Common myeloid progenitor, CD34-positive (primary cell): ENCODE measurements at regions not wholly inside any gene's neighbourhood (a gene's known extent, or its start where the extent isn't known, plus 50 kb on each side); places are given as distances from the start of the nearest gene placed in this dataset.

Experiments used
- CTCF ChIA-PET: fragments of 350-600 bp; sonication (Branson Sonifier 250); formaldehyde crosslinking; loops from one replicate; lab custom pipeline; 2021; ENCODE audit warnings: antibody characterized with exemption; lab: Charles Lee
- POLR2A ChIA-PET: fragments of 350-600 bp; sonication (Branson Sonifier 250); formaldehyde crosslinking; loops from one replicate; lab custom pipeline; 2021; ENCODE audit warnings: antibody characterized with exemption; lab: Charles Lee
- DNase-seq, 3 donors: peaks; one replicate each; pipeline versions ENCODE4 v3.0.0 to v3.0.0-alpha.2; 2013
- H3K27ac ChIP-seq, 2 experiments: 1 replicate in 1 of 2; 2 replicates in 1 of 2; pipeline ENCODE4 v1.7.0; 2013; ENCODE audit warnings: inconsistent platforms in 2 of 2, low read length in 2 of 2, mild to moderate bottlenecking in 2 of 2, low read depth in 1 of 2, moderate library complexity in 1 of 2; ENCODE audit not compliant: severe bottlenecking in 2 of 2, insufficient read depth in 1 of 2, poor library complexity in 1 of 2
- H3K27me3 ChIP-seq, 5 experiments: replicated peaks in 2 of 5; 1 replicate in 3 of 5; 2 replicates in 2 of 5; pipeline versions ENCODE4 v1.6.1 to v1.7.0; 2013; ENCODE audit warnings: low read length in 4 of 5, mild to moderate bottlenecking in 2 of 5, moderate library complexity in 2 of 5, inconsistent platforms in 1 of 5; ENCODE audit not compliant: insufficient read depth in 5 of 5, control insufficient read depth in 4 of 5
- H3K36me3 ChIP-seq, 4 experiments: 1 replicate in 2 of 4; 2 replicates in 2 of 4; pipeline versions ENCODE4 v1.6.1 to v1.7.0; 2013; ENCODE audit warnings: low read length in 3 of 4, control low read depth in 1 of 4, mild to moderate bottlenecking in 1 of 4; ENCODE audit not compliant: control insufficient read depth in 4 of 4, insufficient read depth in 4 of 4
- H3K4me1 ChIP-seq, 4 experiments: 1 replicate in 3 of 4; 2 replicates in 1 of 4; pipeline versions ENCODE4 v1.6.1 to v1.7.1; 2013; ENCODE audit warnings: low read length in 3 of 4, mild to moderate bottlenecking in 3 of 4, control low read depth in 1 of 4, inconsistent platforms in 1 of 4, moderate library complexity in 1 of 4; ENCODE audit not compliant: control insufficient read depth in 4 of 4, insufficient read depth in 4 of 4; ENCODE audit errors: control extremely low read depth in 1 of 4
- H3K4me3 ChIP-seq, 7 experiments: 1 replicate in 4 of 7; 2 replicates in 3 of 7; pipeline versions ENCODE4 v1.5.1 to v1.7.0; 2013; ENCODE audit warnings: mild to moderate bottlenecking in 7 of 7, low read length in 6 of 7, moderate library complexity in 6 of 7, inconsistent platforms in 2 of 7, low read depth in 2 of 7, control low read depth in 1 of 7; ENCODE audit not compliant: insufficient read depth in 4 of 7, control insufficient read depth in 1 of 7; ENCODE audit errors: extremely low read depth in 1 of 7
- H3K9me3 ChIP-seq, 5 experiments: 1 replicate in 4 of 5; 2 replicates in 1 of 5; pipeline versions ENCODE4 v1.6.1 to v1.7.1; 2013; ENCODE audit warnings: low read length in 4 of 5, mild to moderate bottlenecking in 2 of 5, inconsistent platforms in 1 of 5, low read depth in 1 of 5, moderate library complexity in 1 of 5; ENCODE audit not compliant: control insufficient read depth in 4 of 5, insufficient read depth in 2 of 5; ENCODE audit errors: control extremely low read depth in 1 of 5
- WGBS: methylation state at CpG from one replicate; pipeline ENCODE4 v1.1.5; 2013; ENCODE audit not compliant: insufficient coverage; 5-methylcytosine and 5-hydroxymethylcytosine counted together

- H3K36me3 ChIP-seq = no peaks in the 10 kb centered on the region
- CTCF ChIA-PET = no interaction called here
- no peak for DNase-seq
- POLR2A ChIA-PET = no interaction called here
- H3K9me3 ChIP-seq = peaks cover 0 to 2% (median 0%) of the 10 kb centered on the region in 5 experiments
- no peaks in the 10 kb centered on the region for H3K27me3 ChIP-seq
- no peak overlapping the region for H3K27ac ChIP-seq
- no peaks in the 10 kb centered on the region for H3K4me1 ChIP-seq
- no peak overlapping the region for H3K4me3 ChIP-seq
- no CpG with 5 or more reads among the region's 2 CpGs for WGBS
Measured at GRCh38 chr1:88357729-88358128, 326.3 kb upstream of the PKN2 start.

GRCh38 chr1:88371436-88372023 is 312.5 kb upstream of the PKN2 start:
- no peak for DNase-seq
- Histone ChIP-seq H3K4me1 (no peaks in the 10 kb centered on the region), H3K4me3 (no peak overlapping the region), H3K36me3 (no peaks in the 10 kb centered on the region), H3K27me3 (no peaks in the 10 kb centered on the region), H3K27ac (no peak overlapping the region), H3K9me3 (no peaks in the 10 kb centered on the region)
- ChIA-PET CTCF (no interaction called here), POLR2A (no interaction called here)
- 93% methylated on average over 2 of the region's 4 CpGs for WGBS

DNA sequence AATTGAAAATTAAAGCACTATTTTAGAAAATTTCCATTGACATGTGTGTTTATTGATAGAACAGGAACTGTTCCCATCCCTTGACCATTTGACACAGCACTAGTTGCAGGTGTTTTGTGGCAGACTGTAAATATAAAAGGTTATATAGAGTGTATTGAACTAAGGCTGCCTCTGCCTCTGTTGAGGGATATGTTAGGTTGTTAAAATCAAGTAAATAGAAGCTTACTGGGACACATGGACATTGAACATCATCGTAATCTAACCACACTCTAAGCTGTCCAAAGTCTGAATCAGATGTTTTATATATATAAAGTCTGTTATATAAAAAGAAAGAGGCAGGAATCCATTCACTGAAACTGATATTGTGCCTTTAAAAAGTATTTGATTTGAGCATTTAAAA is 308.1 kb upstream of the PKN2 start:
- ChIA-PET CTCF (no interaction called here), POLR2A (interaction anchor here (0.7 kb wide), 1 partner anchor 120 kb away, joined by 3 read pairs; no protein-coding TSS in a partner anchor)
- WGBS = no CpG with 5 or more reads among the region's 1 CpG
- no peak for DNase-seq
- Histone ChIP-seq H3K27ac (no peak overlapping the region), H3K4me1 (no peaks in the 10 kb centered on the region), H3K27me3 (no peaks in the 10 kb centered on the region), H3K36me3 (no peaks in the 10 kb centered on the region), H3K9me3 (no peaks in the 10 kb centered on the region), H3K4me3 (no peak overlapping the region)

DNA sequence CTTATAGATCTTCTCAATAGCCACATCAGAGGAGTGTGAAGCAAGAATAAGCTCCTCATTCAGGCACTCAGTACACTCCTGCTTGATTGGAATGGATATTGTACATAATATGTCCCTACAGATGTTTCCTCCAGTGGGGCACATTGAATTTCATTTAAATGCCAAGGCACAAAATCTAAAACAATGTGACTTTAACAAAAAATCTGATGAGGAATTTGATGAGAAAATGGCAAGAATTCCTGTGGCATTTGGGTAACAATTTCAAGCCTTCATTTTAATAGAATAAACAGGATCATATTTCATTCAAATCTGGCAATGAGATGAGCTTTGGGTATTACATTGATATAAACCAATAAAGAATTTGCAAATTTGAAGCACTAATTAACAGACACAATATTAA is 307.7 kb upstream of the PKN2 start:
- DNase-seq = no peak
- H3K4me3 ChIP-seq = no peak overlapping the region
- no peak overlapping the region for H3K27ac ChIP-seq
- ChIA-PET POLR2A (interaction anchor here (0.7 kb wide), 1 partner anchor 120 kb away, joined by 3 read pairs; no protein-coding TSS in a partner anchor), CTCF (no interaction called here)
- H3K4me1 ChIP-seq = no peaks in the 10 kb centered on the region
- no peaks in the 10 kb centered on the region for H3K27me3 ChIP-seq
- H3K9me3 ChIP-seq = no peaks in the 10 kb centered on the region
- H3K36me3 ChIP-seq = no peaks in the 10 kb centered on the region

DNA sequence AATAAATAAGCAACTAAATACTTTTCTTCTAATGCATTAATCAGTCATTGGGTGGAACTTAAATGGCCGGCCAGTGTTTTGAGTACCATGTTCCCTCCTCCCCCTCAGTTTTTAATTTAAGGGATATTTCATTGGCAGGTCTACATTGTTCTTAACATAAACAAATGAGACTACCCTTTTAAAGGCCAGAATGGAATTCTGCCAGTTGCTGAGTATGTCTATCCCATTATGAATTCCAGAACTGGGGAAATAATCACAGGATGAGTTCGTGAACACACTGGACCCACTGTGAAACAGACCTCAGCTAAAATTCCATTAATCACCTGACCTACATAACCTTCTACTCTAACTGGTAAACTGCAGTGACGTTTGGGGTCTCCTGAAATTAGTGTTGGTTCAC is 305.5 kb upstream of the PKN2 start:
- no peak for DNase-seq
- Histone ChIP-seq H3K27me3 (no peaks in the 10 kb centered on the region), H3K4me1 (no peaks in the 10 kb centered on the region), H3K36me3 (no peaks in the 10 kb centered on the region), H3K9me3 (no peaks in the 10 kb centered on the region), H3K27ac (no peak overlapping the region), H3K4me3 (no peak overlapping the region)
- POLR2A ChIA-PET = no interaction called here
- CTCF ChIA-PET = no interaction called here
- WGBS = no CpG with 5 or more reads among the region's 3 CpGs

GRCh38 chr1:88394958-88395357 is 289.1 kb upstream of the PKN2 start:
- H3K4me3 ChIP-seq = no peak overlapping the region
- DNase-seq = no peak
- 70% methylated on average over 1 of the region's 2 CpGs for WGBS
- H3K27ac ChIP-seq = no peak overlapping the region
- H3K9me3 ChIP-seq = no peaks in the 10 kb centered on the region
- H3K4me1 ChIP-seq = no peaks in the 10 kb centered on the region
- H3K36me3 ChIP-seq = no peaks in the 10 kb centered on the region
- no peaks in the 10 kb centered on the region for H3K27me3 ChIP-seq
- ChIA-PET CTCF (no interaction called here), POLR2A (interaction anchor here (0.6 kb wide), 1 partner anchor 17 kb away, joined by 3 read pairs; no protein-coding TSS in a partner anchor)

GRCh38 chr1:88398338-88398737 is 285.7 kb upstream of the PKN2 start:
- no peaks in the 10 kb centered on the region for H3K9me3 ChIP-seq
- ChIA-PET CTCF (no interaction called here), POLR2A (no interaction called here)
- no peaks in the 10 kb centered on the region for H3K36me3 ChIP-seq
- H3K27me3 ChIP-seq = no peaks in the 10 kb centered on the region
- no peak overlapping the region for H3K27ac ChIP-seq
- no peak overlapping the region for H3K4me3 ChIP-seq
- DNase-seq = no peak
- H3K4me1 ChIP-seq = no peaks in the 10 kb centered on the region
